ENCODE measurements at regions not wholly inside any gene's neighbourhood (a gene's known extent, or its start where the extent isn't known, plus 50 kb on each side); places are given as distances from the start of the nearest gene placed in this dataset.

DNA sequence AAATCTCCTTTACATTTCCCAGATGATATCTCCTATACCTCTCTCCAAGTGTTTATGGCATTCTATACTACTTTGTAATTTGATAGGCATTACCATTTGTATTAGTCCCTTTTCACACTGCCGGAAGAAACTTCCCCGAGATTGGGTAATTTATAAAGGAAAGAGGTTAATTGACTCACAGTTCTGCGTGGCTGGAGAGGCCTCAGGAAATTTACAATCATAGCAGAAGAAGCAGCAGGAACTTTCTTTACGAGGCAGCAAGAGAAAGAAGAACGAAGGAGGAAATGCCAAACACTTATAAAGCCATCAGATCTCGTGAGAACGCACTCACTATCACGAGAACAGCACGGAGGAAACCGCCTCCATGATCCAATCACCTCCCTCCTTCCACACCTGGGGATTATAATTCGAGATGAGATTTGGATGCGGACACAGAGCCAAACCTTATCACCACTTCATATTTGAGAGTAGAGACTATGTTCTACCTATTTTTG is 1194.6 kb downstream of the SORCS1 start:
- no peak for DNase-seq

DNA sequence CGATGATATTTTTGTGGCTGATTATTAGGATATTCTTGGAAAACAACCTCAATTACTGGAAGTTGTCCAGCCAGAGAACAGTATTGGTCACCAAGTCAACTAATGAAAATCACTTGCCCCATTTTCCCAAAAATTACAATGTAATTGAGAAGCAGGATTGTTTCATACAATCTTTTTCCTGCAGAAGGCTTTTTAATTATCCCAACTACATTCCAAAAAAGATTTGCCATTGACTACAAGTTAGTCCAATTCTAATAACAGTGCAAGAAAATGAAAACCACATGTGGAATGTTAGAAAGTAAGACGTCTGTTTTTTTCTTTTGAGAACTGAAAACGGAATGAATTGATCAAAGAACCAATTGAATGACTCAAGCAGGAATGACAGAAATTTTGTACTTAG is 1195.8 kb downstream of the SORCS1 start:
- DNase-seq = no peak

DNA sequence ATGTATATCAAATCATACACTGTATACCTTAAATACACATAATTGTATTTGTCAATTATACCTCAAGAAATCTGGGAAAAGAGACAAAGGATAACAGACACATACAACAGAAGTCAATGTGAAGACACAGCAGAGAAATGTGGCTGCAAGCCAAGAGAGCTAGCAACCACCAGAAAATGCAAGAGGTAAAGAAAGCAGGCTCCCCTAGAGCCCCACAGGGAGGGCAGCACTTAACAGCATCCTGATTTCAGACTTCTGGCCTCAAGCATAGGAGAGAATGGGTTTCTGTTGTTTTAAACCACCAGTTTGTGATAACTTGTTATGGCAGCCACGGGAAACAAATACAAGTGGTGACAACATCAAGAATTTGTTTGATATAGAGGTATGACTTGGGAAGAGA is 1197.2 kb downstream of the SORCS1 start:
- no peak for DNase-seq

DNA sequence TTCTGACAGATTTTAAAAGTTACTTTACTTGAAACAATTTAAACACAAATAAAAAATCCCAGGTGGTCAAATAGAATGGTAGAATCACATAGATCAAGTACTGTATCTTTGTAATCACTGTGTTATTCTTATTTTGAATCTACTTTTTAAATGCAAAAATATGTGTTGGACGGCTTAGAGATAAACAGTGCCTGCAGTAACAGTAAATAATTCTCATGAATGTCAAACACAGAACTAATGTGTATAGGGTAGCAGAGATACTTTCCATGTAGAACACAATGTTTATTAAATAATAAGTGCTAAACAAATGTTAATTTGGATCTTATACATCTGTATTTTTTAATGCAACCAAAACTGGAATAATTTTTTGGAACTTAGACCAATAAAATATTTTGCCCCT is 1199.4 kb downstream of the SORCS1 start:
- DNase-seq = no peak

DNA sequence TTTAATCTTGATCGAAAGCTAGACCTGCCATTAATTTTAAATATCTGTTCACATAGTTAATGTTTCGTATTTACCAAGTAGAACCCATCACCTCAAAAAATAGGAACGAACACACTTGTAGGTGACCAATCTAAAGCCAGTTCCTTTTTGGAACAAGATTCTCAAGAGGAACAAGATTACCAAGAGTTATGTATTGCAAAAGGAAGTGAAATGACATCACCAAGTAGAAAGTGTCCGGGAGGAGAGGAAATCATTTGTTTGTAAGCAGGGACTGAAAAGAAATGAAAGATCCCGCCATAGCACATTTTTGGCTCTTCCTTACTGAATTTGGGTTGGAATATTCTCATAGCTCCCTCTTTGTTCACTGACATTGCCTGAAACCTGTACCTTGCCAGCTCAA is 1200.5 kb downstream of the SORCS1 start:
- DNase-seq = no peak

DNA sequence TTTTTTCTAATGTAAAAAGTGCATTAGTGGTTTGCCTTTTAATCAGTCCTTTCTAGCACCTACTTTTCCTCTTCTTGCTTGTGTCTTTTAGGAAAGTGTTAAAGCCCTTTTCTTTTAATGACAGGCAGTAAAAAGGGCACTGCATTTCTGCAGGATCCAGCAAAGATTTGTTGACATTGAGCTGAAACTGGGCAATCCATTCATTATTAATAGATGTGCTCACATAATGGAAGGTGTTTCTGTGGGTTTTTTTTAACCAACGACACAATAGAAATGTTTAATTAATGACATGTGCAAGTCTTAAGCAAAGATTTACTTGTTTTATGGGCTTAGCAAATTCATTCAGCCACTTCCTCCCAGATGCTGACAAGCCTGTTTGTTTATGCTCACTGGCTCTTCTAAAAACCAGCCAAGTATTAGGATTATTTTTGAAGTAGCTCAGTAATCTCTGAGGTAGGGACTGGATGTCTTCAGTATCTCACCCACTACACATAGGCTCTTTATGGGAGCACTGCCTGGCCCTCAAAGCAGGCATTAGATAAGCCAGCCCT is 1201.1 kb downstream of the SORCS1 start:
- no peak for DNase-seq

DNA sequence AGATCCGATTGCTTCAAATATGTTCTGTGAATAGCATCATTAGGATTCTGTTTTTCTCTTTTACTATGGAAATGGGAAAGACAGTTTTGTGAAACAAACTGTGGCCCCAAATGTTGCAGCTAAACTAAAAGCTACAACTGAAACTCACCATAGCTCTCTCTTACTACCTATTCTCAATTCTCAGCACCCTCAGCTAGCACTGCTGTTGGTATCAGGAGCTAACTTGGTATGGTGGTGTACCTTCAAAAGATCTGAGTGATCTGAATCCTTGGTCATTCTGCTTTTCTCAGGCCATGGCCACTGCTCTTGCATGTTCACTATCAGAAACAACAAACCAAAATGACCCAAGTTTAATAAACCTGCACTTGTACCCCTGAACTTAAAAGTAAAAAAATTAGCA is 1208.0 kb downstream of the SORCS1 start:
- DNase-seq = no peak

DNA sequence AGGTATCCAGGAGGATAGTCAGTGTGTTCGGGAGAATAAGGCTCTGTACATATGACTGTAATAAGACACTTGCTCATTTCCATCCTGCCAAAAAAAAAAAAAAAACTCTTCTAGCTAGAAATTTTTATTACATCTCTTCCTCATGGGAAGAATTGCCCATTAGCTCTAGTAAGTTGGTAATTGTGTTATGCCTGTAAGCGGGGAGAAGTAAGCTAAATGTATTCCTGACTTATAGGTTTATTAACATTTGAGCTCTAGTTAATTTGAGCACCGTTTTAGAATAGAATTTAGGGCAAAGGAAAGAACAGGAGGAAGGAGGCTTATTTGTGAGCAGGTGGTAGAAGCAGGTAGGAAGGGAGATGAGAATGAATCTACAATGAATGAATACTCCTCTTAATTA is 1210.6 kb downstream of the SORCS1 start:
- no peak for DNase-seq

DNA sequence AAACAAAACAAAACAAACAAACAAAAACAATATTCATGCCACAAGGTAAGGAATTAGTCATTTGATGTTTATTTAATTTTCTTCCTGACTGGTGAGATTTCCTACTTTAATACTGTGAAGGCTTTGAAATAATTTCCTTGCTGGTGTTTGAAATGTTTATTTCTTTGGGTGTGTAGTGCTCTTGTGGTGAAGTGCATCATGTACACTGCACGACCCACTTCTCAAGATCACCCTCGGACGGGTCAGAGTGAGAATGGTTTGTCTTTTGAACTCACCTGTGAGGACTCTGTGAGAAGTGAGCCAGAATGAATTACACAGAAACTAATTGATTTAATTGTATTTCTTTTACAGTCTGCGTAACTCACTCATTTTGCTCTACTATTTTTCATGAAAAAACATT is 1211.5 kb downstream of the SORCS1 start:
- no peak for DNase-seq

DNA sequence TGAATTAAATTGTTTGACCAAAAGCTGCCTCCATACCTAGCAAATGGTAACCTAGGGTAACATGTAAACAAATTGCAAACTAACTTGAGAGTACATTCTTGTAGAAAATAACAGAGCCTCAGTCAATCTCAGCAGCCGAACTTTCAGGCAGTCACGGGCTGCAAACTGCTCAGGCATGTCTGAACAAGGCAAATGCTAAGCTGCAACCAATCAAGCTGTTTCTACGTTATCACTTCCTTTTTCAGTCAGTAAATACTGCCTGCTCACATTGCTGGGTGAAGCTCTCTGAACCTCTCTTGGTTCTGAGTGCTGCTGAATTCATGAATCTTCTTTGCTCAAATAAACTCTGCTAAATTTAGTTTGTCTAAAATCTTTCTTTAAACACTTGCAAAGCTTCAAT is 1212.4 kb downstream of the SORCS1 start:
- DNase-seq = peak; percentile 10

DNA sequence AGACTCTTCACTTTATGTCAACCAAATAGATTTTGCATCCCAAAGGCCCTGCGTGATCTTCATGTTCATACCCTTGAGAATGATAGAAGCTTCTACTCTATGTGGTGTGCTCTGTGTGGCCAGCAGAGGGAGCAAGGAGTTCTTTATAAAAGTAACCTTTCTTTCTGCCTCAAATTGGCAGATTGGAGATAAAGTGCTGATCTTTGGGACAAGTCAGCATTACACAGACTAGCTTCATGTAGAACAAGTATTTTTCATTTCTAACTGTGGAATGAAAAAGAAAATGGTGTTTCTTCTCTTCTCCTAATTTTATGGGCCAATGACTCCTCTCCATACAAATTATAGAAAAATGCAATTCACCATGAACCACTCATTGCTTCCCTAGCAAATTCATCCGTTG is 1214.1 kb downstream of the SORCS1 start:
- peak; percentile 13 for DNase-seq

DNA sequence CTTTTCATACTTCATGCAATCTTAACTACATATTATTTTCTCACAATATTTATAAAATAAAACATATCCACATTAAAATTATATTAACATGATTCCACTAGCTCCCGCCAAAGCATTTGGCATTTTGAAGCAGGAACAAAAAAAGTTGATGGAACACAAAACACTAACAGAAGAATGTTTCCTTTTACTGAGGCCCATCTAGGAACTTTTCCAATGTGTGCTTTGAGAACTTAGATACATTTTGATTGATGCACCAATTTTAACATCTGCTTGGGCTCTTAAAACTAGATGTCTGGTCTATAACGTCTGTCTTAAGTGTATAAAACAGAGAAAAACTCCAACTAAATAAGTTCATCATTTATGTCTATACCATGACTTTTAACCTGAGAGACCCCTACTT is 1214.8 kb downstream of the SORCS1 start:
- DNase-seq = no peak

DNA sequence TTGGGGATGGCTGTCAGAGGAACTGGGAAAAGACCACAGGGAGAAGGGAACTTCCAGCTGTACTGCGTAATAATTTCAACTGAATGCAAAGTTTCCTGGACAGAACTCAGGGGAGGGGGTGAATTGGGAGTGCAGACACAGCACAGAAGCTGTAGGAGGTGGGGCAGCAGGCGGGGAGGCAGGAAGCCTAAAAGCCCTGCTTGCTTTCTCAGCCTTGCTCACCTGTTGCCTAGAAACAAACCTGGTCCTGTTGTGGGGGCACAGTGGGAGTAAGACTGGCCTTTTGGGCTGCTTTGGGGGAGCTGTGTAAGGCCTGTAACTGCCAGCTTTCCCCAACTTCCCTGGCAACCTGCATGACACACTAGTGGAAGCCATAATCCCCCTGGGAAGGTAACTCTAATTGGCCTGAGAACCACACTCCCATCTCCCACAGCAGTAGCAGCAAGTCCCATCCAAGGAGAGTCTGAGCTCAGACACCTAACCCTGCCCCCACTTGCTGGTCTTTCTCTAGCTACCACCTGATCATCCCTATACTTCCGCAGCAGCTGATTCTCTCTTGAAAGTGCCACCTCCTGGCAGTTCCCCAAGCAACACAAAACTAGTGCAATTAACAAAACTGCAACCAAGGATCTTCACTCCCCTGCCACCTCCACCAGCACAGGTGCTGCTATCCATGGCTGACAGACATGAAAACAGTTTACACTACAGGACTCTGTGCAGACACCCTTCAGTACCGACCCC is 1239.3 kb downstream of the SORCS1 start:
- DNase-seq = no peak

DNA sequence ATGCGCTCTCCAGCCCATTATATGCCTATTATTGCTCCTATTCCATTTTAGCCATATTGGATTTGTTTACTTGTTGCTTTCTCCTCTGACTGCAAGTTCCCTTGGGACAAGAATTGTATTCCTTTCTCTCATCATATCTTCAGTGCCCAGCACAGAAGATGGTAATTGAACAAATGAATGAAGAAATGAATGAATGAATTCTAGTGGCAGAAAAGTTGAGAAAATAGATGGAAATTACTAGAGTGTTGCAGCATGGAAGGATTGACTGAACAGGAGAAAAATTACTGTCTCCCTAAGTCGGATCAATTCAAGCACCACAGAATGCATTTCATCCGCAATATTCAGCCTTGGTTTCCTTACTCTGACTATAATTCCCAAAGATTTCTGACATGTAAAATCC is 1243.2 kb downstream of the SORCS1 start:
- DNase-seq = no peak

DNA sequence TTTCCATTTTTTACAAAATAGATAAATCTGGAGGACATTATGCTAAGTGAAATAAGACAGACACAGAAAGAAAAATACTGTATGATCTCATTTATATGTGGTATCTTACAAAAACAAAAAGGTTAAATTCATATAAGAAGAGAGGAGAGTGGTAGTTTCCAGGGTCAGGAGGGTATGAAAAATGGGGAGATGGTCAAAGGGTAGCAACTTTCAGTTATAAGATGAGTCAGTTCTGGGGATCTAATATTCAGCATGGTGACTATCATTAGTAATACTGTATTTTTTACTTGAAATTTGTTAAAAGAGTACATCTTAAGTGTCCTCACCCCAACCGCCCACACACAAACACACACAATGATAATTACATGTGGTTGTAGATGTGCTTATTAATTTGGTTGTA is 1250.1 kb downstream of the SORCS1 start:
- DNase-seq = no peak

DNA sequence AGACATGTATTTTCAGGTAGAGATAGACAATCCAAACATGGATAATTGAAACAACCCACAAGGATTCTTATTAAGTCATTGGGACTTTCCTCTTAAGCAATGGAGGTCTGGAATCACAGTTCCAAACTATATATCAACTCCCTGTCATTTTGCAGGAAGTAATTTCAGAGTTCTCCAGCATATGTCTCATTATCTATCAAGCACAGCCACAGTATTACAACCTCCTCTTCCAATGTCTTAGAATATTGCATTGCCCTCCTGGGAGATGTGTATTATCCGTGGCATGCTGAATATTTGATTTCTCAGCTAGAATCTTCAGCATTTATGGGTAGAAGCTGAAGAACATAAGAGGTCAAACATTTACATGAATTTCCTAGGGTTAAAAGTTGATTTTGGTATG is 1255.8 kb downstream of the SORCS1 start:
- DNase-seq = no peak

DNA sequence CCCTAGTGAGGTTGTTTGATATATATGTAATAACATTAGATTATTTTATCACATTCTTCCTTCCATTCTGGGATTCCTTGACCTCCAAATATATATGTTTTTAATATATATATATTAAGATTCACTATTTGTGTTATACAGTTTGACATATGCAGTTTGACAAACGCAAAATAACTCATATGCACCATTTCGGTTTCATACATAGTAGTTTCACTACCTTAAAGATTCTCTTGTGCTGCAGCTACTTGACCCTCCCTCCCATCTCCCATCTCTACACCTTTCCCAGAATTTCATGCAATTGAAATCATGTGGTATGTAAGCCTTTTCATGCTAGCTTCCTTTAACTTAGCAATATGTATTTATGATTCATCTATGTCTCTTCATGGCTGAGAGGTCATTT is 1244.4 kb downstream of the SORCS3 start:
- DNase-seq = no peak

DNA sequence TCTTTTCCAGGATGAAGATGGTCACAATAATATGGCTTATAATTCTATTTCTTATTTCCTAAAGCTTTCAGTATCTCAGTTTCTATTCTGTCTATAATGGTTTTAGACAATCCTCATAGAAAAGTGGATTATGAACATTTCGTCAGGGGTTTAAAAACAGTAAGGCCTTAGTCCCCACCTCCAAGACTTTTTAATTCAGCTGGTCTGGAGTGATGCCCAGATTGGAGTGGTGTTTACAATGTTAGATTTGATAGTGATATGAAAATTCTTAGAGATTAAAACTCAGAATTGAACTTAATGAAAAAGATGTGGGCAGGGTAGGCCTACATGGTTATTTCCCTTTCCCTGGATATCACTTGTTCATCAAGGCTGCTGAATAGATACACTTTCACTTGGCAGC is 1238.3 kb downstream of the SORCS3 start:
- DNase-seq = no peak

DNA sequence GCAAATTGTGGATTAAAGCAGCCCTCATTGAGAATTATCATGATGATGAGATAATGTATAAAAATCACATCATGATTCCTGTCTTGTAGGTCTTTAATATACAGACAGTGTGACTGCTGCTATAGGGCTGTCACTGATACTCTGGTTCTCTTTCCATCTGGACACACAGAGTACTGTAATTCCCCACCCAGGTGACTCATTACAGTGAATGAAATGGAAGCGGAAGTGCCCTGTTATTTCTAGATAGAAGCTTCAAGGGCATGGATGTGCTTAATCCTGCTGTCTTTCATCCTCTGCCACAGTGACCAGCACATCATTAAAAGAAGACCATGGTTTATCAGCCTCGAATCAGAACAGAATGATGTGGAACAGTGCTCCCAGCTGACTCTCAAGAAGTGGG is 1234.0 kb downstream of the SORCS3 start:
- DNase-seq = no peak

DNA sequence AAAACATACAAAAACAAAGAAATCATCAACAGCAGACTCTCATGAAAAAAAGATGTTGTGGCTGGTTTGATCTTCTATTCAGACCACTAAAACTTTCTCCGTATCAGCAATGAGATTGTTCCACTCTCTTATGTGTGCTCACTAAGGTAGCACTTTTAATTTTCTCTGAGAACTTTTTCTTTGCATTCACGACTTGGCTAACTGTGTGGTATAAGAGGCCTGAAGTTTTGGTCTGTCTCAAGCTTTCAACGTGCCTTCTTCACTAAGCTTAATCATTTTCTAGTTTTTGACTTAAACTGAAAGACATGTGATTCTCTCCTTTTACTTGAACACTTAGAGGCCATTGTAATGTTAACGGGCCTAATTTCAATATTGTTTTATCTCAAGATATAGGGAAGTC is 1231.6 kb downstream of the SORCS3 start:
- DNase-seq = no peak

DNA sequence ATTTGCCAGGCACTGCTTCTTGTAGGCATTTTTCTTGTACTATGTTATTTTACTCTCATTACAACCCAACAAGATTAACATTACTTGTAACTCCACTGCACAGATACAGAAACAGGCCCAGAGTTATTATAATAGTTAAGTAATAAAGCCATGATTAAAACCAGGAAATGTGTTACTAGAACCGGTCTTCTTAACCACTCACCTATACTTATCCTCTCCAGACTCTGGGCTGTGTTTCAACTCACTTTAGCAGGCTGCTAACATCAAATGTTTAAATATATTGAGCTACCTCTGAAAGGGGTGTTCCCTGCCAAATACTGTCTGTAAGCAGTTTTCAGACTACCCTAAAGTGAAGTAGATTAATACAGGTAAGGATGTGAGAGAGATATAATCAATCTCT is 1227.8 kb downstream of the SORCS3 start:
- DNase-seq = no peak

DNA sequence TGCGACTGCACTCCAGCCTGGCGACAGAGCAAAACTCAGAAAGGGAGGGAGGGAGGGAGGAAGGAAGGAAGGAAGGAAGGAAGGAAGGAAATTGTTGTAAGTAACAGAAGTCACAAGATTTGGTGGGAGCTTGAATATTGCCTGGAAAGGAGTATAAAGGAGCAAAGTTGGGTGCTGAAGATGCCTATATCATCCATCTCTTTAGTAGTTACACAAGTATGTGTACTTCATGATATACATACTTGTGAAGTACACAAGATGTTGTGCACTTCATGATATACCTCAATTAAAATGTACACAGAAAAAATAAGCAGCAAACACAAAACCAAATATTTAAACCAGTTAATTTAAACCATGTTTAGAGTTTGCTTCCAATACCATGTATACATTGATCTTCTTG is 1223.8 kb downstream of the SORCS3 start:
- DNase-seq = no peak

DNA sequence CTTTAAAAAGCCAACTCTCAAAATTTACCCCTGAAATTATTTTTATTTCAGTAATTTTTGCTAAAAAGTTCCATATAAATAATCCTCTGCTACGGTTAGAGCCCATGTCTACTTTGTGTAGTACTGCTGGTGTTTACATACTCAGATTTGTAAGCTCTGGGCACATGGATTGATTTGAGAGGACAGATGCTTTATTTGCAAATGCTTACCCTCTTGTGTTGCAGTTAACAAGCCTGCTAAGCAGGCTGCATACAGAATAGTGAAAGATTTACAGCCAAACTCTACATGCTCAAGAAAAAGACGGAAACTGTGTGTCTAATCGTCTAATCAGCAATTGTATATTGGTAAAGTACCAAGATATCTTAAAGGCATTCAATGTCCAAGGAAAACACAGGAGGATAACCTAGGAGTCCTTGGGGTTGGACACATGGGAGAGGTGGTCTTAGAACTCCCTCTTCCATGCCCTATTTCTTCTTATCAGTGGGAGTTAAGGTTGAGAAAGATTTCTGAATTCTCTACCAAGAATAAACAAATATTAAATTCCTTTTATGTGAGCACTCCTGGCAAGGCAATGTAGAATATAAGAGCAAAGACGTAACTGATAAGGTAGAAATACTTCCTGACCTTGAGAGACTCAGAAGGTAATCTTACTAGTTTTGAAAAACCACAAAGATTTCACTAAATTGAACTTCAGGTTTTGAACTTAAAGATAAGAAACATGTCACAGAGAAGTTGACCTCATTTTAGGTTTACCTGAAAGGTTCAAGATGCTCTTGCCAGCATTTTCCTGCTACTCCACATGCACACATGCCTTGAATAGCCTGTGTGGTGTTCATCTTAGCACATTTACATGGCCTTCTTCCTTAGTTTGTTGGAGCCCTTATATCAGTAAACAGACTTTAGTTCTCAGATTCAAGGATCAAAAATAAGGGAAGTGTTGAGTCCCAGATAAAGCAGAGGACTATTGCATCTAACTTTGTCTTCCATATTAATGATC is 1216.5 kb downstream of the SORCS3 start:
- DNase-seq = no peak

DNA sequence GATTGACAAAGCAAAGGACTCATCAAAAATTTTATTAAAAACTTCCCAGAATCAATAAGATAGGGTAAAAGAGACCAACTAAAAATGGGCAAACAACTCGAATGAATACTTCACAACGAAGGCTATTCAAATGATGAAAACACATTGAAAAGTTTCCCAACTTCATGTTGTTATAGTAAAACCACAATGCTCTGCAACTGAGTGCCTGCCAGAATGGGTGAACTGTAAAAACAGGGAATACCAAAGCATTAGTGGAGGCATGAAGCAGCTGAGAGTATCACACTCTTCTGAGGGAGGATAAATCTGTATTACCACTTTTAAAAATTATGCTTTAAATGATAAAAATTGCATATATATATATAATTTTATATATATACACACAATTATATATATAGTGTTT is 1214.7 kb downstream of the SORCS3 start:
- no peak for DNase-seq

All from GDM1 (cell line).